HL-60 (cell line): ENCODE measurements at regions not wholly inside any gene's neighbourhood (a gene's known extent, or its start where the extent isn't known, plus 50 kb on each side); places are given as distances from the start of the nearest gene placed in this dataset.

Experiments
- CTCF ChIP-seq: IDR thresholded peaks from one replicate; pipeline ENCODE4 v1.5.1; 2011; ENCODE audit warnings: low read length, control low read depth, inconsistent platforms; ENCODE audit not compliant: insufficient read depth
- GABPA ChIP-seq: IDR thresholded peaks from 2 replicates; pipeline ENCODE4 v1.6.1; 2012; ENCODE audit warnings: low read depth
- POLR2AphosphoS5 ChIP-seq: IDR thresholded peaks from 2 replicates; pipeline ENCODE4 v1.6.1; 2012; ENCODE audit warnings: low read depth
- REST ChIP-seq: IDR thresholded peaks from 2 replicates; pipeline ENCODE4 v1.6.1; 2012; ENCODE audit warnings: low read depth; ENCODE audit not compliant: insufficient replicate concordance

GRCh38 chr16:17658881-17659280, 188.1 kb upstream of the XYLT1 start:
- no peak for TF ChIP-seq POLR2AphosphoS5
- no peak for TF ChIP-seq CTCF
- TF ChIP-seq REST, result no peak
- no peak for TF ChIP-seq GABPA
